ENCODE measurements at regions not wholly inside any gene's neighbourhood (a gene's known extent, or its start where the extent isn't known, plus 50 kb on each side); places are given as distances from the start of the nearest gene placed in this dataset.
"Not testable (repeated sequence)": the region's sequence is repeated elsewhere in the genome, so short reads cannot be mapped to it uniquely, and the experiment has no call there.

- ATAC-seq (no peak), DNase-seq (no peak)
These were observed 75.4 kb upstream of the VPREB1 start for GRCh38 chr22:22168941-22169867.

GRCh38 chr22:22168190-22168940 lies 76.2 kb upstream of the VPREB1 start:
- DNase-seq (no peak), ATAC-seq (peak; percentile 33)

- no peak for DNase-seq
- ATAC-seq, result peak; percentile 62
These were observed 76.8 kb upstream of the VPREB1 start for GRCh38 chr22:22167791-22168189.

- ATAC-seq, result no peak
- no peak for DNase-seq
These were observed 77.5 kb upstream of the VPREB1 start for GRCh38 chr22:22166941-22167713.

GRCh38 chr22:22165936-22166710 lies 78.5 kb upstream of the VPREB1 start:
- ATAC-seq, result no peak
- no peak for DNase-seq

GRCh38 chr22:22164541-22165272 lies 79.9 kb upstream of the VPREB1 start:
- no peak for ATAC-seq
- DNase-seq, result no peak

GRCh38 chr22:22161924-22162851 lies 82.4 kb upstream of the VPREB1 start:
- peak; percentile 57 for ATAC-seq
- DNase-seq, result no peak

GRCh38 chr22:22160768-22161167 lies 83.8 kb upstream of the VPREB1 start:
- DNase-seq, ATAC-seq: not testable (repeated sequence)

- DNase-seq (no peak), ATAC-seq (no peak)
These were observed 85.2 kb upstream of the VPREB1 start for GRCh38 chr22:22159384-22159783.

GRCh38 chr22:22158965-22159364 lies 85.6 kb upstream of the VPREB1 start:
- ATAC-seq, result no peak
- DNase-seq, result no peak

- ATAC-seq (no peak), DNase-seq (no peak)
These were observed 86.3 kb upstream of the VPREB1 start for GRCh38 chr22:22158207-22158816.

GRCh38 chr22:22157348-22157725 lies 87.2 kb upstream of the VPREB1 start:
- DNase-seq (no peak), ATAC-seq (no peak)

GRCh38 chr22:22156716-22157347 lies 87.8 kb upstream of the VPREB1 start:
- DNase-seq (peak; percentile 70), ATAC-seq (peak; percentile 82)

GRCh38 chr22:22156348-22156715 lies 88.3 kb upstream of the VPREB1 start:
- DNase-seq, result no peak
- no peak for ATAC-seq

GRCh38 chr22:22155607-22156006 lies 89.0 kb upstream of the VPREB1 start:
- no peak for ATAC-seq
- DNase-seq, result no peak

GRCh38 chr22:22155146-22155545 lies 89.4 kb upstream of the VPREB1 start:
- ATAC-seq (no peak), DNase-seq (no peak)

GRCh38 chr22:22154040-22154439 lies 90.5 kb upstream of the VPREB1 start:
- DNase-seq (no peak), ATAC-seq (no peak)

GRCh38 chr22:22151308-22151707 lies 93.3 kb upstream of the VPREB1 start:
- ATAC-seq, result no peak
- DNase-seq, result no peak

- no peak for DNase-seq
These were observed 94.1 kb upstream of the VPREB1 start for GRCh38 chr22:22150457-22150856.

More at GRCh38 chr22:22150457-22150856, 94.1 kb upstream of the VPREB1 start:
- no peak for ATAC-seq
